ENCODE measurements at regions not wholly inside any gene's neighbourhood (a gene's known extent, or its start where the extent isn't known, plus 50 kb on each side); places are given as distances from the start of the nearest gene placed in this dataset.

DNA sequence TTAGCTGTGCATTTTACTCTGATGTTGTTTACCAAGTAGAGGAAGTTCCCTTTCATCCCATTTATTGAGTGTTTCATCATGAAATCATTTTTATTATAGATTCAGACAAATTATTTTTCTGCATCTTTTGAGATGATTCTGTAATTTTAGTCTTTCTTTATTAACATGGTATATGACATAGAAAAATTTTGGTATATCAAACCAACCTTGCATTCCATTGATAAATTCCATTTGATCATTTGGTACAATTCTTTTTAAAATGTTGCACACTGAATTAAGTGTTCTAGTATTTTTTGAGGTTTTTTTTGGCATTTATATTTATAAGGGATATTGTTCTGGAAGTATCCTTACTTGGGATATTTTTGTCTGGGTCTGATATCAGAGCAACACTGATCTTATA, 308.4 kb downstream of the DLEU7 start:
- TF ChIP-seq, protein P1, sequence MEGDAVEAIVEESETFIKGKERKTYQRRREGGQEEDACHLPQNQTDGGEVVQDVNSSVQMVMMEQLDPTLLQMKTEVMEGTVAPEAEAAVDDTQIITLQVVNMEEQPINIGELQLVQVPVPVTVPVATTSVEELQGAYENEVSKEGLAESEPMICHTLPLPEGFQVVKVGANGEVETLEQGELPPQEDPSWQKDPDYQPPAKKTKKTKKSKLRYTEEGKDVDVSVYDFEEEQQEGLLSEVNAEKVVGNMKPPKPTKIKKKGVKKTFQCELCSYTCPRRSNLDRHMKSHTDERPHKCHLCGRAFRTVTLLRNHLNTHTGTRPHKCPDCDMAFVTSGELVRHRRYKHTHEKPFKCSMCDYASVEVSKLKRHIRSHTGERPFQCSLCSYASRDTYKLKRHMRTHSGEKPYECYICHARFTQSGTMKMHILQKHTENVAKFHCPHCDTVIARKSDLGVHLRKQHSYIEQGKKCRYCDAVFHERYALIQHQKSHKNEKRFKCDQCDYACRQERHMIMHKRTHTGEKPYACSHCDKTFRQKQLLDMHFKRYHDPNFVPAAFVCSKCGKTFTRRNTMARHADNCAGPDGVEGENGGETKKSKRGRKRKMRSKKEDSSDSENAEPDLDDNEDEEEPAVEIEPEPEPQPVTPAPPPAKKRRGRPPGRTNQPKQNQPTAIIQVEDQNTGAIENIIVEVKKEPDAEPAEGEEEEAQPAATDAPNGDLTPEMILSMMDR (IDR thresholded peaks at IDR 0.05): no peak
- TF ChIP-seq POLR2A (IDR thresholded peaks at IDR 0.05): no peak
- TF ChIP-seq POLR2AphosphoS5 (IDR thresholded peaks at IDR 0.05): no peak

All from prostate gland (tissue), 2 donors.